ENCODE measurements at regions not wholly inside any gene's neighbourhood (a gene's known extent, or its start where the extent isn't known, plus 50 kb on each side); places are given as distances from the start of the nearest gene placed in this dataset.

GRCh38 chr1:4090556-4090955 lies 190.5 kb upstream of the C1orf174 start:
- TF ChIP-seq CTCF (IDR thresholded peaks at IDR 0.05) (no peak), POLR2A (IDR thresholded peaks at IDR 0.05) (no peak)
